K562 (cell line): ENCODE measurements at regions not wholly inside any gene's neighbourhood (a gene's known extent, or its start where the extent isn't known, plus 50 kb on each side); places are given as distances from the start of the nearest gene placed in this dataset.

Source experiments
- ATAC-seq: fragments of 200-7000 bp; cut with Tn5 transposase; 3 replicates; pipeline ENCODE4 v1.9.1; 2020; ENCODE audit warnings: moderate library complexity
- BruUV-seq: library from RNA; stranded (reverse); fragments of 400-500 nt; replicated peaks from 2 replicates; lab custom pipeline; 2021; lab: Mats Ljungman, UMichigan
- CTCF ChIA-PET: fragments of 300-600 bp; formaldehyde crosslinking; extraction: SDS; loops from one replicate; lab custom pipeline; 2021; ENCODE audit warnings: low intra/inter-chr PET ratio; lab: Yijun Ruan, JAX
- POLR2A ChIA-PET: fragments of 300-600, 350-650 bp; sonication (Branson Sonifier 250); formaldehyde crosslinking; extraction: SDS; loops from one replicate; lab custom pipeline; 2021; ENCODE audit warnings: antibody characterized with exemption, inconsistent platforms; lab: Yijun Ruan, JAX
- DNase-seq, 4 experiments: peaks; one replicate each; pipeline versions ENCODE4 v3.0.0 to v3.0.0-alpha.2; 2011 to 2018; ENCODE audit warnings: low spot score in 3 of 4, mixed read lengths in 3 of 4; ENCODE audit errors: extremely low read depth in 1 of 4
- FAIRE-seq: peaks from 2 replicates; lab custom pipeline; 2011; peaks lifted over from hg19 to GRCh38; lab: Jason Lieb, UNC
- H2AFZ ChIP-seq: 2 replicates; pipeline ENCODE4 v1.6.0; 2011; ENCODE audit warnings: low read depth, low read length, control low read depth, inconsistent platforms
- H3K27ac ChIP-seq: fragments of 200-600 bp; 3 replicates; pipeline ENCODE4 v1.8.0; 2011; ENCODE audit warnings: low read depth, mild to moderate bottlenecking, control low read depth, inconsistent platforms, low read length, moderate library complexity, mixed read lengths; ENCODE audit errors: extremely low read depth
- H3K27me3 ChIP-seq, 2 experiments: fragments of 300-600 bp in 1 of 2; 2 replicates in 1 of 2; 3 replicates in 1 of 2; pipeline versions ENCODE4 v1.6.0 to v1.8.0; 2011; ENCODE audit warnings: inconsistent platforms in 2 of 2, low read length in 2 of 2, mild to moderate bottlenecking in 1 of 2, mixed read lengths in 1 of 2, moderate library complexity in 1 of 2; ENCODE audit not compliant: control insufficient read depth in 2 of 2, insufficient read depth in 2 of 2
- H3K36me3 ChIP-seq: fragments of 300-600 bp; 3 replicates; pipeline ENCODE4 v1.8.0; 2011; ENCODE audit warnings: mild to moderate bottlenecking, low read length, inconsistent platforms; ENCODE audit not compliant: control insufficient read depth, insufficient read depth
- H3K4me1 ChIP-seq, 2 experiments: fragments of 200-600 bp in 1 of 2; replicated peaks in 1 of 2; 2 replicates in 1 of 2; 3 replicates in 1 of 2; pipeline versions ENCODE4 v1.5.1 to v1.8.0; 2011; ENCODE audit warnings: inconsistent platforms in 2 of 2, low read length in 2 of 2, mild to moderate bottlenecking in 1 of 2, mixed read lengths in 1 of 2, moderate library complexity in 1 of 2; ENCODE audit not compliant: control insufficient read depth in 2 of 2, insufficient read depth in 2 of 2
- H3K4me2 ChIP-seq: 2 replicates; pipeline ENCODE4 v1.6.1; 2011; ENCODE audit warnings: low read length, control low read depth, inconsistent platforms, mixed read lengths; ENCODE audit not compliant: insufficient read depth
- H3K4me3 ChIP-seq: fragments of 200-600 bp; sonication (generic), shearing (Covaris generic); 2 replicates; pipeline ENCODE4 v1.5.1; 2016; ENCODE audit warnings: control low read depth, inconsistent platforms
- H3K79me2 ChIP-seq: fragments of 200-600 bp; 3 replicates; pipeline ENCODE4 v1.8.0; 2011; ENCODE audit warnings: low read length, inconsistent platforms; ENCODE audit not compliant: control insufficient read depth, insufficient read depth
- H3K9ac ChIP-seq, 2 experiments: 2 replicates each; pipeline versions ENCODE4 v1.6.0 to v1.6.1; 2011; ENCODE audit warnings: low read depth in 2 of 2, low read length in 2 of 2, control low read depth in 1 of 2, inconsistent platforms in 1 of 2, mild to moderate bottlenecking in 1 of 2, mixed read lengths in 1 of 2; ENCODE audit not compliant: insufficient read depth in 1 of 2
- H3K9me1 ChIP-seq: one replicate; pipeline ENCODE4 v1.6.0; 2011; ENCODE audit warnings: inconsistent platforms, mild to moderate bottlenecking, low read length, moderate library complexity; ENCODE audit not compliant: control insufficient read depth, insufficient read depth
- H3K9me3 ChIP-seq: replicated peaks from 2 replicates; pipeline ENCODE4 v1.5.1; 2011; ENCODE audit warnings: low read depth, low read length, inconsistent platforms; ENCODE audit not compliant: control insufficient read depth, insufficient read depth
- H4K20me1 ChIP-seq: replicated peaks from 2 replicates; pipeline ENCODE4 v1.6.1; 2011; ENCODE audit warnings: low read length, inconsistent platforms, mixed read lengths; ENCODE audit not compliant: control insufficient read depth, insufficient read depth
- BCLAF1 ChIP-seq, 2 experiments: fragments of 450-650 bp in 1 of 2; IDR thresholded peaks; 2 replicates each; pipeline ENCODE4 v1.6.1; 2011 to 2017; ENCODE audit warnings: low read depth in 2 of 2, antibody characterized with exemption in 1 of 2, borderline replicate concordance in 1 of 2, low read length in 1 of 2, mild to moderate bottlenecking in 1 of 2, mixed read lengths in 1 of 2; ENCODE audit not compliant: control insufficient read depth in 1 of 2
- CCAR2 ChIP-seq: fragments of 200-400 bp; formaldehyde crosslinking; IDR thresholded peaks from 2 replicates; pipeline ENCODE4 v1.6.1; 2017; ENCODE audit warnings: mild to moderate bottlenecking, low read depth, low read length
- CTBP1 ChIP-seq: fragments of 450-650 bp; IDR thresholded peaks from 2 replicates; pipeline ENCODE4 v1.6.1; 2016; ENCODE audit warnings: borderline replicate concordance
- ESRRA ChIP-seq: fragments of 450-650 bp; IDR thresholded peaks from 2 replicates; pipeline ENCODE4 v1.6.1; 2014; ENCODE audit warnings: low read depth, mild to moderate bottlenecking, moderate library complexity, borderline replicate concordance
- HOXB6 ChIP-seq: fragments of 250-450 bp; sonication (Bioruptor Pico); IDR thresholded peaks from 2 replicates; pipeline ENCODE4 v1.5.1; 2022; ENCODE audit warnings: mild to moderate bottlenecking, borderline replicate concordance
- MAFF ChIP-seq: IDR thresholded peaks from 2 replicates; pipeline ENCODE4 v1.6.1; 2012; ENCODE audit warnings: low read length, improper control_type of control experiment
- NCOA2 ChIP-seq, 2 experiments: fragments of 450-650 bp; IDR thresholded peaks; 2 replicates each; pipeline ENCODE4 v1.6.1; 2018; ENCODE audit warnings: mild to moderate bottlenecking in 2 of 2, moderate library complexity in 1 of 2; ENCODE audit not compliant: partially characterized antibody in 2 of 2
- NFATC3 ChIP-seq: fragments of 450-650 bp; IDR thresholded peaks from 2 replicates; pipeline ENCODE4 v1.6.1; 2017; ENCODE audit warnings: mild to moderate bottlenecking
- NFIC ChIP-seq: fragments of 450-650 bp; IDR thresholded peaks from 2 replicates; pipeline ENCODE4 v1.6.1; 2017; ENCODE audit warnings: mild to moderate bottlenecking, inconsistent platforms
- POLR3G ChIP-seq: IDR thresholded peaks from 2 replicates; pipeline ENCODE4 v1.6.1; 2011; ENCODE audit not compliant: insufficient read length, insufficient replicate concordance; ENCODE audit errors: extremely low read depth
- RFX1 ChIP-seq: fragments of 450-650 bp; IDR thresholded peaks from 2 replicates; pipeline ENCODE4 v1.6.1; 2016; ENCODE audit warnings: mild to moderate bottlenecking, moderate library complexity
- TCF3 ChIP-seq: sonication (generic); formaldehyde crosslinking; IDR thresholded peaks from 2 replicates; pipeline ENCODE4 v1.4.0; 2020; ENCODE audit warnings: mild to moderate bottlenecking, missing genetic modification reagents
- ZNF140 ChIP-seq: fragments of 250-450 bp; sonication (Bioruptor Pico); IDR thresholded peaks from 2 replicates; pipeline ENCODE4 v1.8.0; 2021; ENCODE audit warnings: moderate library complexity, mild to moderate bottlenecking, inconsistent platforms
- WGBS: fragments of 100-300 bp; shearing (Covaris generic); methylation state at CpG from one replicate; pipeline ENCODE4 v1.1.6; 2016; ENCODE audit warnings: low coverage, mixed read lengths; ENCODE audit not compliant: insufficient coverage; ENCODE audit errors: missing lambda C conversion rate; 5-methylcytosine and 5-hydroxymethylcytosine counted together
- in situ Hi-C: fragments of 300-500 bp; cut with MboI; formaldehyde crosslinking; loops from 4 replicates; pipeline ENCODE4 v1.15.0; 2018; ENCODE audit warnings: inconsistent platforms, mixed read lengths
- intact Hi-C: fragments of 100-400 bp; cut with micrococcal nuclease; formaldehyde crosslinking; loops from 2 replicates; pipeline ENCODE4 v1.14.2; 2022
- TF ChIP-seq, protein P1 (sequence below): sonication (generic); formaldehyde crosslinking; IDR thresholded peaks from 2 replicates; pipeline ENCODE4 v1.5.0; 2020; ENCODE audit warnings: missing genetic modification reagents
- TF ChIP-seq, protein P2 (sequence below), 3 experiments: IDR thresholded peaks in 2 of 3; conservative IDR thresholded peaks in 1 of 3; 2 replicates each; pipeline ENCODE4 v1.5.1; 2011 to 2012; ENCODE audit warnings: low read length in 3 of 3, mild to moderate bottlenecking in 3 of 3, control low read depth in 2 of 3, improper control_type of control experiment in 1 of 3, inconsistent platforms in 1 of 3, low read depth in 1 of 3, mixed read lengths in 1 of 3, moderate library complexity in 1 of 3; ENCODE audit not compliant: insufficient read depth in 2 of 3

- Histone ChIP-seq H3K4me1 (peaks cover 17 to 35% of the 10 kb centered on the region in 2 experiments; a peak in 4 of 5 replicates), H3K27me3 (peaks cover 0 to 34% of the 10 kb centered on the region in 2 experiments; a peak in 3 of 5 replicates), H3K9me3 (no peaks in the 10 kb centered on the region), H3K9me1 (peaks cover 7% of the 10 kb centered on the region), H3K27ac (no peak overlapping the region), H3K79me2 (no peaks in the 10 kb centered on the region), H3K36me3 (no peaks in the 10 kb centered on the region), H3K4me3 (no peak overlapping the region), H3K9ac (0 out of 4 replicates have a peak overlapping the region, but pooled peaks of 1 of the 2 experiments have one; percentile 12), H2AFZ (no peak overlapping the region), H3K4me2 (peak overlapping the region; percentile 13; the same call in 1 of the 2 replicates), H4K20me1 (0 out of 2 replicates have a peak, but pooled peaks cover 2% of the 10 kb centered on the region)
- ChIA-PET POLR2A (interaction anchor here (0.6 kb wide), 3 partner anchors 16 to 1215 kb away, joined by 3 read pairs; no protein-coding TSS in a partner anchor), CTCF (no interaction called here)
- in situ Hi-C loops = loop anchor here (5.0 kb wide), 1 partner anchor 98 kb away; no protein-coding TSS in a partner anchor
- intact Hi-C loops = no loop called here
- ATAC-seq = peak; percentile 62
- peak; percentile 49 to 61 (median 53) for DNase-seq
- peak; percentile 57 for FAIRE-seq
- 1% methylated on average over 4 of the region's 4 CpGs for WGBS
- BruUV-seq = no TSS peak
- TF ChIP-seq, protein P1, sequence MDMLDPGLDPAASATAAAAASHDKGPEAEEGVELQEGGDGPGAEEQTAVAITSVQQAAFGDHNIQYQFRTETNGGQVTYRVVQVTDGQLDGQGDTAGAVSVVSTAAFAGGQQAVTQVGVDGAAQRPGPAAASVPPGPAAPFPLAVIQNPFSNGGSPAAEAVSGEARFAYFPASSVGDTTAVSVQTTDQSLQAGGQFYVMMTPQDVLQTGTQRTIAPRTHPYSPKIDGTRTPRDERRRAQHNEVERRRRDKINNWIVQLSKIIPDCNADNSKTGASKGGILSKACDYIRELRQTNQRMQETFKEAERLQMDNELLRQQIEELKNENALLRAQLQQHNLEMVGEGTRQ = 0 out of 2 replicates have a peak, but pooled peaks have one; percentile 31
- TF ChIP-seq ESRRA = peak; percentile 76
- no peak for TF ChIP-seq BCLAF1 (IDR thresholded peaks at IDR 0.05; ENCODE audit: borderline replicate concordance in 1 of 2, control insufficient read depth in 1 of 2, low read depth in 2 of 2, low read length in 1 of 2)
- no peak for TF ChIP-seq RFX1
- no peak for TF ChIP-seq NCOA2 (IDR thresholded peaks at IDR 0.05; ENCODE audit: partially characterized antibody in 2 of 2)
- no peak for TF ChIP-seq MAFF
- TF ChIP-seq ZNF140 = no peak
- no peak for TF ChIP-seq HOXB6 (CRISPR knock-in tag)
- peak; percentile 71 for TF ChIP-seq NFIC
- TF ChIP-seq, protein P2, sequence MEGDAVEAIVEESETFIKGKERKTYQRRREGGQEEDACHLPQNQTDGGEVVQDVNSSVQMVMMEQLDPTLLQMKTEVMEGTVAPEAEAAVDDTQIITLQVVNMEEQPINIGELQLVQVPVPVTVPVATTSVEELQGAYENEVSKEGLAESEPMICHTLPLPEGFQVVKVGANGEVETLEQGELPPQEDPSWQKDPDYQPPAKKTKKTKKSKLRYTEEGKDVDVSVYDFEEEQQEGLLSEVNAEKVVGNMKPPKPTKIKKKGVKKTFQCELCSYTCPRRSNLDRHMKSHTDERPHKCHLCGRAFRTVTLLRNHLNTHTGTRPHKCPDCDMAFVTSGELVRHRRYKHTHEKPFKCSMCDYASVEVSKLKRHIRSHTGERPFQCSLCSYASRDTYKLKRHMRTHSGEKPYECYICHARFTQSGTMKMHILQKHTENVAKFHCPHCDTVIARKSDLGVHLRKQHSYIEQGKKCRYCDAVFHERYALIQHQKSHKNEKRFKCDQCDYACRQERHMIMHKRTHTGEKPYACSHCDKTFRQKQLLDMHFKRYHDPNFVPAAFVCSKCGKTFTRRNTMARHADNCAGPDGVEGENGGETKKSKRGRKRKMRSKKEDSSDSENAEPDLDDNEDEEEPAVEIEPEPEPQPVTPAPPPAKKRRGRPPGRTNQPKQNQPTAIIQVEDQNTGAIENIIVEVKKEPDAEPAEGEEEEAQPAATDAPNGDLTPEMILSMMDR (IDR thresholded peaks at IDR 0.05 in 2 of 3, conservative IDR thresholded peaks at IDR 0.05 in 1 of 3; ENCODE audit: insufficient read depth in 2 of 3, low read depth in 1 of 3, low read length in 3 of 3) = no peak
- no peak for TF ChIP-seq NFATC3
- TF ChIP-seq CTBP1 = peak; percentile 65
- TF ChIP-seq TCF3 (CRISPR knock-in tag) = 0 out of 2 replicates have a peak, but pooled peaks have one; percentile 16
- no peak for TF ChIP-seq CCAR2
- TF ChIP-seq POLR3G = no peak
Observed at GRCh38 chr1:30123896-30124295, 599.5 kb downstream of the MATN1 start.
